Trophoblast cell (in vitro differentiated cells and primary cell): ENCODE measurements at regions not wholly inside any gene's neighbourhood (a gene's known extent, or its start where the extent isn't known, plus 50 kb on each side); places are given as distances from the start of the nearest gene placed in this dataset.

Experiments used
- DNase-seq, 2 donors: peaks; one replicate each; pipeline ENCODE4 v3.0.0-alpha.2; 2016
- H2AFZ ChIP-seq: 2 replicates; pipeline ENCODE4 v1.6.1; 2013; ENCODE audit warnings: low read length, moderate library complexity, mild to moderate bottlenecking; ENCODE audit not compliant: insufficient read depth, poor library complexity
- H2AK5ac ChIP-seq: 2 replicates; pipeline ENCODE4 v1.6.1; 2013; ENCODE audit warnings: mild to moderate bottlenecking, low read length
- H2BK120ac ChIP-seq: 2 replicates; pipeline ENCODE4 v1.6.1; 2013; ENCODE audit warnings: low read length, mild to moderate bottlenecking, moderate library complexity; ENCODE audit not compliant: insufficient read depth, poor library complexity
- H2BK12ac ChIP-seq: 2 replicates; pipeline ENCODE4 v1.6.1; 2013; ENCODE audit warnings: mild to moderate bottlenecking, low read length, moderate library complexity
- H2BK5ac ChIP-seq: 2 replicates; pipeline ENCODE4 v1.6.1; 2013; ENCODE audit warnings: low read length, low read depth, moderate library complexity, mild to moderate bottlenecking; ENCODE audit not compliant: poor library complexity
- H3K14ac ChIP-seq: 2 replicates; pipeline ENCODE4 v1.6.1; 2013; ENCODE audit warnings: mild to moderate bottlenecking, low read length
- H3K18ac ChIP-seq: 2 replicates; pipeline ENCODE4 v1.6.1; 2013; ENCODE audit warnings: mild to moderate bottlenecking, low read length
- H3K23ac ChIP-seq: 2 replicates; pipeline ENCODE4 v1.6.1; 2013; ENCODE audit warnings: low read length
- H3K27ac ChIP-seq: 2 replicates; pipeline ENCODE4 v1.5.1; 2013; ENCODE audit warnings: low read depth, mild to moderate bottlenecking, inconsistent platforms, low read length, moderate library complexity
- H3K27me3 ChIP-seq: 2 replicates; pipeline ENCODE4 v1.6.1; 2013; ENCODE audit warnings: inconsistent platforms, mild to moderate bottlenecking, low read length, moderate library complexity; ENCODE audit not compliant: insufficient read depth
- H3K36me3 ChIP-seq, 2 experiments: 1 replicate in 1 of 2; 2 replicates in 1 of 2; pipeline ENCODE4 v1.6.1; 2013; ENCODE audit warnings: low read length in 2 of 2, mild to moderate bottlenecking in 2 of 2, moderate library complexity in 1 of 2; ENCODE audit not compliant: insufficient read depth in 2 of 2, control insufficient read depth in 1 of 2
- H3K4ac ChIP-seq: 2 replicates; pipeline ENCODE4 v1.6.1; 2013; ENCODE audit warnings: low read depth, mild to moderate bottlenecking, low read length, moderate library complexity
- H3K4me1 ChIP-seq, 2 experiments: 1 replicate in 1 of 2; 2 replicates in 1 of 2; pipeline ENCODE4 v1.6.1; 2013; ENCODE audit warnings: low read length in 2 of 2, mild to moderate bottlenecking in 2 of 2, moderate library complexity in 1 of 2; ENCODE audit not compliant: insufficient read depth in 2 of 2, control insufficient read depth in 1 of 2
- H3K4me2 ChIP-seq: 2 replicates; pipeline ENCODE4 v1.6.1; 2013; ENCODE audit warnings: inconsistent platforms, mild to moderate bottlenecking, low read length, moderate library complexity
- H3K4me3 ChIP-seq: 2 replicates; pipeline ENCODE4 v1.5.1; 2013; ENCODE audit warnings: mild to moderate bottlenecking, low read depth, low read length, inconsistent platforms
- H3K79me1 ChIP-seq: one replicate; pipeline ENCODE4 v1.6.1; 2013; ENCODE audit warnings: low read length
- H3K79me2 ChIP-seq: 2 replicates; pipeline ENCODE4 v1.6.1; 2013; ENCODE audit warnings: low read length, mild to moderate bottlenecking; ENCODE audit not compliant: control insufficient read depth, insufficient read depth, poor library complexity
- H3K9ac ChIP-seq: 2 replicates; pipeline ENCODE4 v1.6.1; 2013; ENCODE audit warnings: mild to moderate bottlenecking, low read length
- H3K9me3 ChIP-seq: 2 replicates; pipeline ENCODE4 v1.6.1; 2013; ENCODE audit warnings: low read depth, mild to moderate bottlenecking, control low read depth, inconsistent platforms, low read length; ENCODE audit not compliant: insufficient read depth
- H4K12ac ChIP-seq: 2 replicates; pipeline ENCODE4 v1.6.1; 2013; ENCODE audit warnings: low read depth, mild to moderate bottlenecking, low read length, moderate library complexity
- H4K8ac ChIP-seq: 2 replicates; pipeline ENCODE4 v1.6.1; 2013; ENCODE audit warnings: low read depth, mild to moderate bottlenecking, low read length, moderate library complexity
- H4K91ac ChIP-seq: one replicate; pipeline ENCODE4 v1.6.1; 2013; ENCODE audit warnings: low read depth, mild to moderate bottlenecking, low read length, moderate library complexity
- WGBS: extraction: QIAGEN DNeasy Blood & Tissue Kit; methylation state at CpG from one replicate; pipeline ENCODE4 v1.1.7; 2013; ENCODE audit warnings: missing lambda C conversion rate; ENCODE audit not compliant: insufficient read length, insufficient coverage; ENCODE audit errors: extremely low coverage; 5-methylcytosine and 5-hydroxymethylcytosine counted together

GRCh38 chr18:51611326-51611725, 413.8 kb upstream of the MEX3C start:
- DNase-seq = no peak
- Histone ChIP-seq H2AFZ (no peak overlapping the region), H2BK12ac (no peak overlapping the region), H3K79me2 (no peaks in the 10 kb centered on the region), H3K4ac (no peak overlapping the region), H3K9ac (no peak overlapping the region), H2BK120ac (no peak overlapping the region), H4K12ac (no peak overlapping the region), H3K14ac (no peak overlapping the region), H4K8ac (no peak overlapping the region), H3K27me3 (no peaks in the 10 kb centered on the region), H3K36me3 (no peaks in the 10 kb centered on the region), H2BK5ac (no peak overlapping the region), H2AK5ac (no peak overlapping the region), H3K4me1 (peaks cover 2 to 9% of the 10 kb centered on the region in 2 experiments), H3K4me3 (no peak overlapping the region), H3K9me3 (no peaks in the 10 kb centered on the region), H3K23ac (no peak overlapping the region), H3K18ac (no peak overlapping the region), H3K79me1 (peaks cover 3% of the 10 kb centered on the region), H4K91ac (no peak overlapping the region), H3K27ac (no peak overlapping the region), H3K4me2 (no peak overlapping the region)
- no CpG with 5 or more reads among the region's 1 CpG for WGBS

- H3K27ac ChIP-seq = no peak overlapping the region
- no peak overlapping the region for H3K23ac ChIP-seq
- H3K14ac ChIP-seq = no peak overlapping the region
- WGBS = no CpG with 5 or more reads among the region's 5 CpGs
- H4K91ac ChIP-seq = no peak overlapping the region
- no peak overlapping the region for H4K12ac ChIP-seq
- H3K9me3 ChIP-seq = no peaks in the 10 kb centered on the region
- no peak overlapping the region for H2BK120ac ChIP-seq
- H3K4ac ChIP-seq = no peak overlapping the region
- H3K4me3 ChIP-seq = no peak overlapping the region
- H3K4me2 ChIP-seq = no peak overlapping the region
- no peaks in the 10 kb centered on the region for H3K27me3 ChIP-seq
- H3K18ac ChIP-seq = no peak overlapping the region
- no peak overlapping the region for H3K9ac ChIP-seq
- peaks cover 2 to 9% of the 10 kb centered on the region in 2 experiments for H3K4me1 ChIP-seq
- no peaks in the 10 kb centered on the region for H3K36me3 ChIP-seq
- peak; percentile 82 to 83 for DNase-seq
- H3K79me2 ChIP-seq = no peaks in the 10 kb centered on the region
- H2AFZ ChIP-seq = no peak overlapping the region
- H2BK12ac ChIP-seq = no peak overlapping the region
- H3K79me1 ChIP-seq = peaks cover 3% of the 10 kb centered on the region
- no peak overlapping the region for H2BK5ac ChIP-seq
- no peak overlapping the region for H4K8ac ChIP-seq
- H2AK5ac ChIP-seq = no peak overlapping the region
These were observed 416.6 kb upstream of the MEX3C start for GRCh38 chr18:51614033-51614432.

- WGBS = no CpG with 5 or more reads among the region's 7 CpGs
These were observed 417.6 kb upstream of the MEX3C start for GRCh38 chr18:51614967-51615571.

GRCh38 chr18:51617167-51617566, 419.7 kb upstream of the MEX3C start:
- Histone ChIP-seq H3K18ac (no peak overlapping the region), H2AFZ (no peak overlapping the region), H3K23ac (no peak overlapping the region), H3K27ac (no peak overlapping the region), H3K14ac (no peak overlapping the region), H3K27me3 (no peaks in the 10 kb centered on the region), H2BK5ac (no peak overlapping the region), H3K4ac (no peak overlapping the region), H3K4me1 (peaks cover 2 to 9% of the 10 kb centered on the region in 2 experiments), H3K4me2 (no peak overlapping the region), H3K79me1 (peaks cover 3% of the 10 kb centered on the region), H4K91ac (no peak overlapping the region), H2AK5ac (no peak overlapping the region), H2BK12ac (no peak overlapping the region), H3K9ac (no peak overlapping the region), H2BK120ac (no peak overlapping the region), H3K79me2 (no peaks in the 10 kb centered on the region), H4K8ac (no peak overlapping the region), H3K9me3 (no peaks in the 10 kb centered on the region), H4K12ac (no peak overlapping the region), H3K4me3 (no peak overlapping the region), H3K36me3 (no peaks in the 10 kb centered on the region)
- no CpG with 5 or more reads among the region's 4 CpGs for WGBS
- peak in 1 of 2 donors; percentile 4 for DNase-seq

More at GRCh38 chr18:51614967-51615571, 417.6 kb upstream of the MEX3C start:
- Histone ChIP-seq H4K8ac (no peak overlapping the region), H3K9ac (no peak overlapping the region), H2BK5ac (no peak overlapping the region), H4K91ac (no peak overlapping the region), H2BK120ac (no peak overlapping the region), H3K27ac (no peak overlapping the region), H3K18ac (peak overlapping the region; percentile 47), H3K79me1 (peaks cover 3% of the 10 kb centered on the region), H2BK12ac (no peak overlapping the region), H3K4me2 (no peak overlapping the region), H3K36me3 (no peaks in the 10 kb centered on the region), H2AFZ (no peak overlapping the region), H3K9me3 (no peaks in the 10 kb centered on the region), H3K27me3 (no peaks in the 10 kb centered on the region), H3K79me2 (no peaks in the 10 kb centered on the region), H3K4ac (no peak overlapping the region), H3K4me3 (no peak overlapping the region), H3K14ac (no peak overlapping the region), H3K23ac (no peak overlapping the region), H3K4me1 (peaks cover 2 to 9% of the 10 kb centered on the region in 2 experiments), H4K12ac (no peak overlapping the region), H2AK5ac (no peak overlapping the region)
- DNase-seq = peak; percentile 25 to 57
